ENCODE measurements at regions not wholly inside any gene's neighbourhood (a gene's known extent, or its start where the extent isn't known, plus 50 kb on each side); places are given as distances from the start of the nearest gene placed in this dataset.

DNA sequence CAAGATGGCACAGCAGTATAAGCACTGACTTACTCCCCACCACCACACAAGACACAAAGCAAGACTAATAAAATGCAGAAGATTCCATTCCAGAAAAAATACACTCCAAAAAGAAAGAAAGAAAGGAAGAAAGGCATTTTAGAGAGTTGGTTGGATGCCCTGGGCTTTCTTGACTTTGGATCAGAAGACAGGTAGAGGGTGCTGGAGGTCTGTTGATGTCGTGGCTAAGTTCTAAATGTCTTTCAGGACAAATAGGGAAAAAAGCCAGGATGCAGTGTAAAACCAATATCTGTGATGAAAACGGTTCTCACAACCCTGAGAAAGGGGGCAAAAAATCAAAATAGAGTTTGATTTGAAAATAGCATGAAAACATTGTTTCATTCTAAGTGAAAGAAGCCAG, 555.2 kb upstream of the PRKX start:
- ChIA-PET CTCF (no interaction called here), POLR2A (no interaction called here)
- Histone ChIP-seq H3K27ac (no peak overlapping the region), H3K9me3 (no peaks in the 10 kb centered on the region), H3K4me3 (no peak overlapping the region), H3K4me1 (no peaks in the 10 kb centered on the region), H3K4me2 (no peak overlapping the region)
- no peak for TF ChIP-seq ESRRA (IDR thresholded peaks at IDR 0.05; ENCODE audit: borderline replicate concordance, low read length)
- TF ChIP-seq RARB (CRISPR knock-in tag; IDR thresholded peaks at IDR 0.05): no peak
- no peak for TF ChIP-seq FOSB (CRISPR knock-in tag; IDR thresholded peaks at IDR 0.05)
- TF ChIP-seq RFX5 (IDR thresholded peaks at IDR 0.05): no peak
- TF ChIP-seq SMC3 (IDR thresholded peaks at IDR 0.05): no peak
- no peak for TF ChIP-seq GATA3 (IDR thresholded peaks at IDR 0.05; ENCODE audit: borderline replicate concordance)
- no peak for TF ChIP-seq TP53 (CRISPR knock-in tag; IDR thresholded peaks at IDR 0.05)
- TF ChIP-seq, protein P1, sequence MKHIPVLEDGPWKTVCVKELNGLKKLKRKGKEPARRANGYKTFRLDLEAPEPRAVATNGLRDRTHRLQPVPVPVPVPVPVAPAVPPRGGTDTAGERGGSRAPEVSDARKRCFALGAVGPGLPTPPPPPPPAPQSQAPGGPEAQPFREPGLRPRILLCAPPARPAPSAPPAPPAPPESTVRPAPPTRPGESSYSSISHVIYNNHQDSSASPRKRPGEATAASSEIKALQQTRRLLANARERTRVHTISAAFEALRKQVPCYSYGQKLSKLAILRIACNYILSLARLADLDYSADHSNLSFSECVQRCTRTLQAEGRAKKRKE (CRISPR knock-in tag; IDR thresholded peaks at IDR 0.05; ENCODE audit: low read depth): no peak
- WGBS (ENCODE audit: missing lambda C conversion rate): 5% methylated on average over 2 of the region's 2 CpGs
- no peak for FAIRE-seq
- ATAC-seq: no peak
- DNase-seq (ENCODE audit: low read depth in 1 of 2, low spot score in 1 of 2): no peak

DNA sequence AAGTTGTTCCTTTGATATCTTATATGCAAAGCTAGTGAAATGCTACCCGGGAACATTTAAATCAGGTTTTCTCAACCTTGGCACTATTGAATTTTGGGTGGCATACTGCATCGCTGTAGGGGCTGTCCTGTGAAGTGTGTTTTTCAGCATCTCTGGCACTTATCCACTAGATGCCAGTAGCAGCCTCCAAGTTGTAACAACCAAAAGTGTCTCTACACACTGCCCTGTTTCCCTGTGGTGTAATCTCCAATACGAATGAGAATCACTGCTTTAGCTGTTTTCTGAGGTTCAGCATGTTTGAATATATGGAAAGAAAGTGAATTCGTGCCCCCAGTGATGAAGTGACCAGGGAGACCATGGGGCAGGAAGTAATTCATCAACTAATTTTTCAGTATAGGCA, 551.6 kb upstream of the PRKX start:
- WGBS (ENCODE audit: missing lambda C conversion rate): 28% methylated on average over 4 of the region's 4 CpGs
- CTCF ChIA-PET: no interaction called here
- DNase-seq (ENCODE audit: low read depth in 1 of 2, low spot score in 1 of 2) (no peak), ATAC-seq (no peak), FAIRE-seq (peak; percentile 74)
- H3K9me3 ChIP-seq: no peaks in the 10 kb centered on the region
- H3K27ac ChIP-seq: no peak overlapping the region
- no peak overlapping the region for H3K4me2 ChIP-seq
- no peak overlapping the region for H3K4me3 ChIP-seq
- TF ChIP-seq CEBPB (IDR thresholded peaks at IDR 0.05) (no peak), MYC (IDR thresholded peaks at IDR 0.05; ENCODE audit: borderline replicate concordance, low read length) (no peak), HOXA7 (CRISPR knock-in tag; IDR thresholded peaks at IDR 0.05) (no peak), ZFP36 (IDR thresholded peaks at IDR 0.05; ENCODE audit: borderline replicate concordance, partially characterized antibody) (no peak), HOXB13 (CRISPR knock-in tag; IDR thresholded peaks at IDR 0.05; ENCODE audit: low read depth) (no peak), JUN (IDR thresholded peaks at IDR 0.05) (no peak), PHF8 (IDR thresholded peaks at IDR 0.05; ENCODE audit: borderline replicate concordance, low read depth) (no peak), HOXB5 (CRISPR knock-in tag; IDR thresholded peaks at IDR 0.05) (no peak), HDAC2 (IDR thresholded peaks at IDR 0.05) (no peak), RNF2 (IDR thresholded peaks at IDR 0.05; ENCODE audit: borderline replicate concordance, low read depth) (no peak), MAFK (IDR thresholded peaks at IDR 0.05; ENCODE audit: partially characterized antibody) (no peak), ZSCAN20 (CRISPR knock-in tag; IDR thresholded peaks at IDR 0.05) (no peak), CHD2 (IDR thresholded peaks at IDR 0.05; ENCODE audit: low read length, partially characterized antibody) (no peak), RFX5 (IDR thresholded peaks at IDR 0.05) (no peak), TFCP2L1 (CRISPR knock-in tag; IDR thresholded peaks at IDR 0.05) (no peak)
- TF ChIP-seq, protein P1 (CRISPR knock-in tag; IDR thresholded peaks at IDR 0.05; ENCODE audit: low read depth): no peak
- TF ChIP-seq, protein P2, sequence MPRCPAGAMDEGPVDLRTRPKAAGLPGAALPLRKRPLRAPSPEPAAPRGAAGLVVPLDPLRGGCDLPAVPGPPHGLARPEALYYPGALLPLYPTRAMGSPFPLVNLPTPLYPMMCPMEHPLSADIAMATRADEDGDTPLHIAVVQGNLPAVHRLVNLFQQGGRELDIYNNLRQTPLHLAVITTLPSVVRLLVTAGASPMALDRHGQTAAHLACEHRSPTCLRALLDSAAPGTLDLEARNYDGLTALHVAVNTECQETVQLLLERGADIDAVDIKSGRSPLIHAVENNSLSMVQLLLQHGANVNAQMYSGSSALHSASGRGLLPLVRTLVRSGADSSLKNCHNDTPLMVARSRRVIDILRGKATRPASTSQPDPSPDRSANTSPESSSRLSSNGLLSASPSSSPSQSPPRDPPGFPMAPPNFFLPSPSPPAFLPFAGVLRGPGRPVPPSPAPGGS (IDR thresholded peaks at IDR 0.05): no peak
- TF ChIP-seq, protein P3, sequence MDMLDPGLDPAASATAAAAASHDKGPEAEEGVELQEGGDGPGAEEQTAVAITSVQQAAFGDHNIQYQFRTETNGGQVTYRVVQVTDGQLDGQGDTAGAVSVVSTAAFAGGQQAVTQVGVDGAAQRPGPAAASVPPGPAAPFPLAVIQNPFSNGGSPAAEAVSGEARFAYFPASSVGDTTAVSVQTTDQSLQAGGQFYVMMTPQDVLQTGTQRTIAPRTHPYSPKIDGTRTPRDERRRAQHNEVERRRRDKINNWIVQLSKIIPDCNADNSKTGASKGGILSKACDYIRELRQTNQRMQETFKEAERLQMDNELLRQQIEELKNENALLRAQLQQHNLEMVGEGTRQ (IDR thresholded peaks at IDR 0.05): no peak
- POLR2A ChIA-PET: no interaction called here
- no peaks in the 10 kb centered on the region for H3K4me1 ChIP-seq

Data from A549 (cell line).